Ishikawa (cell line): ENCODE measurements at regions not wholly inside any gene's neighbourhood (a gene's known extent, or its start where the extent isn't known, plus 50 kb on each side); places are given as distances from the start of the nearest gene placed in this dataset.

Experiments used
- CEBPB ChIP-seq: IDR thresholded peaks from 2 replicates; pipeline ENCODE4 v1.6.1; 2012
- CREB1 ChIP-seq: IDR thresholded peaks from 2 replicates; pipeline ENCODE4 v1.6.1; 2012; ENCODE audit warnings: low read depth
- EGR1 ChIP-seq: IDR thresholded peaks from 2 replicates; pipeline ENCODE4 v1.6.1; 2012
- EP300 ChIP-seq: IDR thresholded peaks from 2 replicates; pipeline ENCODE4 v1.6.1; 2012; ENCODE audit warnings: borderline replicate concordance
- FOXM1 ChIP-seq: IDR thresholded peaks from 2 replicates; pipeline ENCODE4 v1.6.1; 2012; ENCODE audit warnings: low read depth, borderline replicate concordance
- MAX ChIP-seq: IDR thresholded peaks from 2 replicates; pipeline ENCODE4 v1.6.1; 2012
- NFIC ChIP-seq: IDR thresholded peaks from 2 replicates; pipeline ENCODE4 v1.6.1; 2012
- RAD21 ChIP-seq: IDR thresholded peaks from 2 replicates; pipeline ENCODE4 v1.6.1; 2012; ENCODE audit warnings: low read depth
- REST ChIP-seq: IDR thresholded peaks from 2 replicates; pipeline ENCODE4 v1.6.1; 2012; ENCODE audit warnings: low read depth, mild to moderate bottlenecking
- TAF1 ChIP-seq: IDR thresholded peaks from 2 replicates; pipeline ENCODE4 v1.6.1; 2012; ENCODE audit warnings: low read depth, mild to moderate bottlenecking
- TCF12 ChIP-seq: IDR thresholded peaks from 2 replicates; pipeline ENCODE4 v1.6.1; 2012; ENCODE audit warnings: low read depth
- TEAD4 ChIP-seq: IDR thresholded peaks from 2 replicates; pipeline ENCODE4 v1.6.1; 2012
- USF1 ChIP-seq: IDR thresholded peaks from 2 replicates; pipeline ENCODE4 v1.6.1; 2012
- YY1 ChIP-seq: IDR thresholded peaks from 2 replicates; pipeline ENCODE4 v1.6.1; 2012; ENCODE audit warnings: low read depth
- ZBTB7A ChIP-seq: IDR thresholded peaks from 2 replicates; pipeline ENCODE4 v1.6.1; 2012; ENCODE audit warnings: low read depth

GRCh38 chr2:190755772-190756415, 107.0 kb downstream of the NAB1 start:
- TF ChIP-seq REST (no peak), MAX (no peak), YY1 (no peak), NFIC (no peak), RAD21 (no peak), FOXM1 (no peak), TAF1 (no peak), CREB1 (no peak)

GRCh38 chr2:190759749-190760213, 110.9 kb downstream of the NAB1 start:
- TF ChIP-seq FOXM1 (no peak), REST (no peak), EP300 (no peak), NFIC (no peak), MAX (no peak), EGR1 (no peak), RAD21 (no peak), TCF12 (no peak), TEAD4 (no peak), ZBTB7A (no peak), TAF1 (no peak), YY1 (no peak), CEBPB (no peak), USF1 (no peak), CREB1 (no peak)

GRCh38 chr2:190762566-190762965, 113.7 kb downstream of the NAB1 start:
- TF ChIP-seq RAD21 (no peak), CEBPB (no peak), YY1 (no peak), EGR1 (no peak), TAF1 (no peak), CREB1 (no peak), MAX (no peak), TEAD4 (no peak), NFIC (no peak), REST (no peak), ZBTB7A (no peak)

GRCh38 chr2:190763100-190763499, 114.2 kb downstream of the NAB1 start:
- no peak for TF ChIP-seq NFIC
- no peak for TF ChIP-seq TCF12
- no peak for TF ChIP-seq RAD21
- TF ChIP-seq USF1, result no peak
